ENCODE measurements at regions not wholly inside any gene's neighbourhood (a gene's known extent, or its start where the extent isn't known, plus 50 kb on each side); places are given as distances from the start of the nearest gene placed in this dataset.
A peak's percentile ranks its signal among the peaks of the same experiment; 100 is the strongest.

DNA sequence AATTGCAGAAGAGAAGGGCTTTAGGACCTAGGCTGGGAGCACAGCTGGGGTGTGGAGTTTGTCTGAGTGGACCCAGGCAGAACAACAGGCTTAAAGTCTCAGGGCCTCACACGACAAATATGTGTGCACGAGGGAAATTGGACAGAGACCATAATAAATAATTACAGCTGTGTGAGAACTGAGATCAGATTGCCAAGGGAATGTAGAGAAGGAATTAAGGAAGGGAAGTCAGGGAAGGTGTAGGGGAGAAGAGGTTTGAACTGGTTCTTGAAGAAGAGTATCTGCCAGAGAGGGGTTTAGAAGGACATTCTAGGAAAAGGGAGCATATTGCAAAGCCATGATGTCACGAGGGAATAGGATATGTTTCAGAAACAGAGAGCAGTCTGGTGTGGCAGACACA lies 120.7 kb upstream of the TSPAN5 start:
- H3K27ac ChIP-seq, result no peak overlapping the region
- H3K9ac ChIP-seq (ENCODE audit: insufficient read length), result no peak overlapping the region
- DNase-seq (ENCODE audit: low read depth, low spot score), result no peak
- H3K9me3 ChIP-seq (ENCODE audit: low read depth, low read length), result no peaks in the 10 kb centered on the region
- TF ChIP-seq FOXP2 (optimal IDR thresholded peaks at IDR 0.05; ENCODE audit: control extremely low read depth, extremely low read length, insufficient read depth) (no peak), EZH2 (IDR thresholded peaks at IDR 0.05) (no peak), POLR2AphosphoS5 (IDR thresholded peaks at IDR 0.05; ENCODE audit: borderline replicate concordance, low read depth, low read length) (no peak)
- no peak overlapping the region for H3K4me3 ChIP-seq
- H3K36me3 ChIP-seq (ENCODE audit: insufficient read depth, low read length), result no peaks in the 10 kb centered on the region

GRCh38 chr4:98778206-98778605 lies 119.8 kb upstream of the TSPAN5 start:
- no peak overlapping the region for H3K9ac ChIP-seq (ENCODE audit: insufficient read length)
- H3K4me3 ChIP-seq, result no peak overlapping the region
- H3K36me3 ChIP-seq (ENCODE audit: insufficient read depth, low read length), result no peaks in the 10 kb centered on the region
- no peak overlapping the region for H3K27ac ChIP-seq
- H3K9me3 ChIP-seq (ENCODE audit: low read depth, low read length), result no peaks in the 10 kb centered on the region
- no peak for DNase-seq (ENCODE audit: low read depth, low spot score)
- TF ChIP-seq POLR2AphosphoS5 (IDR thresholded peaks at IDR 0.05; ENCODE audit: borderline replicate concordance, low read depth, low read length), result no peak
- no peak for TF ChIP-seq EZH2 (IDR thresholded peaks at IDR 0.05)
- TF ChIP-seq FOXP2 (optimal IDR thresholded peaks at IDR 0.05; ENCODE audit: control extremely low read depth, extremely low read length, insufficient read depth), result no peak

DNA sequence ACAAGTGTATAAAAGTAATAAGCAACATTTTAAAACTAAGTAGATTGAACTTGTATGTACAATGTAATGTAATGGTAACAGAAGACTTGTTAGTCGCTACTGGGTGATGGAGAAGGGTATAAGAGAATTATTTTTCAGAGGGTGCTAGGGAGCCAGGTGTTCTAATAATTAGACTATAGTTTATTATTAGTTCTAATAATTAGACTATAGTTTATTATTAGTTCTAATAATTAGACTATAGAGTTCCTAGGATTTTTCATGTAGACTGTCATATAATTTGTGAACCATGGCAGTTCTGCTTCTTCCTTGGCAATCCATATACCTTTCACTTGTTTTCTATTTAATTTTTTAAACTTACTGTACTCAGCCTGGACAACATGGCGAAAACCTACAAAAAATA lies 117.3 kb upstream of the TSPAN5 start:
- TF ChIP-seq FOXP2 (optimal IDR thresholded peaks at IDR 0.05; ENCODE audit: control extremely low read depth, extremely low read length, insufficient read depth) (no peak), EZH2 (IDR thresholded peaks at IDR 0.05) (no peak), POLR2AphosphoS5 (IDR thresholded peaks at IDR 0.05; ENCODE audit: borderline replicate concordance, low read depth, low read length) (no peak)
- DNase-seq (ENCODE audit: low read depth, low spot score), result no peak
- H3K4me3 ChIP-seq, result no peak overlapping the region
- no peak overlapping the region for H3K9ac ChIP-seq (ENCODE audit: insufficient read length)
- H3K27ac ChIP-seq, result no peak overlapping the region
- H3K9me3 ChIP-seq (ENCODE audit: low read depth, low read length), result no peaks in the 10 kb centered on the region
- no peaks in the 10 kb centered on the region for H3K36me3 ChIP-seq (ENCODE audit: insufficient read depth, low read length)

DNA sequence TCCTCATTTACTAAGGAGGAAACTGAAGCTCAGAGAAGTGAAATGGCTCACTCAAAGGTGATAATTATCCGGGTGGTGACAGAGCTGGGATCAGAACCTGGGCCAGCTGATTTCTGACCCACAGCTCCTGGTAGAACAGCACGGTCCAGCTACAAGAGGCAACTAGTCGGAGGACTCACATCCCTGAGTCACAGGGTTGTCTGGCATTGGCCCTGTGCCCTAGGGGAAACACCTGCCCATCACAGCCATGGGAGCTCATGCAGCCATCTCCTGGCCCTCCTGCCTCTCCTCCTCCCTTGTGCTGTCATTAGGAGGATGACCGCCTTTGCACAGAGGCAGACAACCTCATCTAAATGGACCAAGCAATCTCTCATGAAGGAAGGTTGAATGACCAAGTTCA lies 115.2 kb upstream of the TSPAN5 start:
- Histone ChIP-seq H3K9ac (ENCODE audit: insufficient read length) (no peak overlapping the region), H3K9me3 (ENCODE audit: low read depth, low read length) (no peaks in the 10 kb centered on the region), H3K27ac (no peak overlapping the region), H3K4me3 (no peak overlapping the region), H3K36me3 (ENCODE audit: insufficient read depth, low read length) (no peaks in the 10 kb centered on the region)
- DNase-seq (ENCODE audit: low read depth, low spot score), result no peak
- TF ChIP-seq EZH2 (IDR thresholded peaks at IDR 0.05) (no peak), FOXP2 (optimal IDR thresholded peaks at IDR 0.05; ENCODE audit: control extremely low read depth, extremely low read length, insufficient read depth) (no peak), POLR2AphosphoS5 (IDR thresholded peaks at IDR 0.05; ENCODE audit: borderline replicate concordance, low read depth, low read length) (no peak)

DNA sequence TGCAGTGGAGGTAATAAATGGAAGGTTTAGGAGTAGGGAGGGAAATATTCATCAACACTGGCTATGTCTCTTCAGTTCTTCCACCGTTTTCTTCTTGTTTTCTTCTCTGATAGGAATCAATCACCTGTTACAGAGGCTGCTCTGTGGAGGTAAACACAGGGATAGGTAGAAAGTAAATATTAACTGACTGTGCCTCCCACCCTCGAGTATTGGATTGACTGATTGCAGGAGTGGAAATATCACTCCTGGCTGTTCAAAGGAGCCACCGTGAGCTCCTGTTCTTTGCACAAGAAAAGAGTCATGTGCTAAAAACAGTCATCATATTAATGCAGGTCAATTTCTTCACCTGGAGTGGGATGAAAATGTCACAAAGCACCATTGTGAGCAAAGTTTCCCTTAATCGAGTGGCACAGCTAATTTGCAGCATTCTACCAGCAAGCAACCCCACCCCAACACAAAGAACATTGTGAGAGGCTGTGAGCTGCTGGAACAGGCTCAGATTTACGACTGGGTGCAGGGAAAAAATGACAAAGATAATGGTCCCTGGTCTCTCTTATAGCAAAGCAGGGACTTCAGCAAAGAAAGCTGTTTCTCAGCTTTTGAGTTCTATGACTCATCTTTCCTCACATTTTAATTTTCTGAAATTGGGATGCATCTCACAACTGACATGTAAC lies 113.7 kb upstream of the TSPAN5 start:
- no peak overlapping the region for H3K9ac ChIP-seq (ENCODE audit: insufficient read length)
- no peak overlapping the region for H3K27ac ChIP-seq
- DNase-seq (ENCODE audit: low read depth, low spot score), result no peak
- TF ChIP-seq EZH2 (IDR thresholded peaks at IDR 0.05), result no peak
- no peak for TF ChIP-seq POLR2AphosphoS5 (IDR thresholded peaks at IDR 0.05; ENCODE audit: borderline replicate concordance, low read depth, low read length)
- TF ChIP-seq FOXP2 (optimal IDR thresholded peaks at IDR 0.05; ENCODE audit: control extremely low read depth, extremely low read length, insufficient read depth), result no peak
- no peak overlapping the region for H3K4me3 ChIP-seq
- H3K36me3 ChIP-seq (ENCODE audit: insufficient read depth, low read length), result no peaks in the 10 kb centered on the region
- H3K9me3 ChIP-seq (ENCODE audit: low read depth, low read length), result no peaks in the 10 kb centered on the region

DNA sequence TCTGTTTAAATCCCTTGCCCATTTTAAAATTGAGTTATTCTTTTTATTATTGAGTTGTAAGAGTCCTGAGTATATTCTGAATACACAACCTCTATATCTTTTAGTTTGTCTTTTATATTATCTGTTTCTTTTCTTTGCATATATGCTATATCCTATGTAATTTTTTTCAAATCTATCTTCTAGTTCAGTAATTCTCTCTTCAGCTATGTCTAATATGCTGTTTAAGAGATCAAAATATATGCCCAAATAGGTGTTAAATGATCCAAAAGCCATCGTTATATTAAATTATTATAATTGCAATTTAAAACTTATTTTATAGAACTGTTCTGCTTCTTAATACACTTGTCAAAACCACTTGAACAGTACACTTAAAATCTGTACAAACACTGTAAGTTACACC lies 107.4 kb upstream of the TSPAN5 start:
- Histone ChIP-seq H3K4me3 (no peak overlapping the region), H3K9ac (ENCODE audit: insufficient read length) (no peak overlapping the region), H3K36me3 (ENCODE audit: insufficient read depth, low read length) (no peaks in the 10 kb centered on the region), H3K9me3 (ENCODE audit: low read depth, low read length) (peaks cover 3% of the 10 kb centered on the region; the same call in 1 of the 2 replicates), H3K27ac (no peak overlapping the region)
- TF ChIP-seq POLR2AphosphoS5 (IDR thresholded peaks at IDR 0.05; ENCODE audit: borderline replicate concordance, low read depth, low read length) (no peak), EZH2 (IDR thresholded peaks at IDR 0.05) (no peak), FOXP2 (optimal IDR thresholded peaks at IDR 0.05; ENCODE audit: control extremely low read depth, extremely low read length, insufficient read depth) (no peak)
- DNase-seq (ENCODE audit: low read depth, low spot score), result no peak

GRCh38 chr4:98758182-98758581 lies 99.8 kb upstream of the TSPAN5 start:
- no peak for DNase-seq (ENCODE audit: low read depth, low spot score)
- Histone ChIP-seq H3K27ac (no peak overlapping the region), H3K9me3 (ENCODE audit: low read depth, low read length) (no peaks in the 10 kb centered on the region), H3K4me3 (no peak overlapping the region), H3K36me3 (ENCODE audit: insufficient read depth, low read length) (no peaks in the 10 kb centered on the region), H3K9ac (ENCODE audit: insufficient read length) (no peak overlapping the region)
- TF ChIP-seq FOXP2 (optimal IDR thresholded peaks at IDR 0.05; ENCODE audit: control extremely low read depth, extremely low read length, insufficient read depth), result no peak

GRCh38 chr4:98754736-98755135 lies 96.3 kb upstream of the TSPAN5 start:
- H3K4me3 ChIP-seq, result no peak overlapping the region
- no peaks in the 10 kb centered on the region for H3K9me3 ChIP-seq (ENCODE audit: low read depth, low read length)
- no peak overlapping the region for H3K9ac ChIP-seq (ENCODE audit: insufficient read length)
- no peak for TF ChIP-seq POLR2AphosphoS5 (IDR thresholded peaks at IDR 0.05; ENCODE audit: borderline replicate concordance, low read depth, low read length)
- no peak overlapping the region for H3K27ac ChIP-seq
- H3K36me3 ChIP-seq (ENCODE audit: insufficient read depth, low read length), result no peaks in the 10 kb centered on the region
- no peak for DNase-seq (ENCODE audit: low read depth, low spot score)

DNA sequence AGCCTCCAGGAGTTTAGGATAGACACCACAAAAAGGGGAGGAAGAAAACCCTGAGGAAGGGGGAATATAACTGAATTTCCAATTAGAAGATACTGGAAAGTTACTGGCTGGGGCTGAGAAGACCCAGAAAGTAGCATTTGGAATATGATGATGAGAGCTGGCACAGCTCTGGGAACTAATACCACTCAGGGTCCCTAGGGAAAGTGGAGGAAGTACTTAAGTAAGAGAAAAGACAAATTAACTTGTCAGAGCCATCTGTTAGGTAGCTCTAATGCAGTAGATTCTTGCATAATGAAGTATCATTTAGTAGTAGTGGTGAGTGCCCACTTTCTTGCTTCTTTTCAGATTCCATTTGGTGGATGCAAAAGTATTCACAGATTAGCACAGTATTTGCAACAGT lies 90.8 kb upstream of the TSPAN5 start:
- H3K9me3 ChIP-seq (ENCODE audit: low read depth, low read length), result no peaks in the 10 kb centered on the region
- no peak overlapping the region for H3K9ac ChIP-seq (ENCODE audit: insufficient read length)
- TF ChIP-seq EZH2 (IDR thresholded peaks at IDR 0.05), result no peak
- peak; percentile 60; the same call in 1 of the 2 replicates for TF ChIP-seq POLR2AphosphoS5 (IDR thresholded peaks at IDR 0.05; ENCODE audit: borderline replicate concordance, low read depth, low read length)
- no peak for TF ChIP-seq FOXP2 (optimal IDR thresholded peaks at IDR 0.05; ENCODE audit: control extremely low read depth, extremely low read length, insufficient read depth)
- H3K36me3 ChIP-seq (ENCODE audit: insufficient read depth, low read length), result no peaks in the 10 kb centered on the region
- no peak overlapping the region for H3K4me3 ChIP-seq
- no peak overlapping the region for H3K27ac ChIP-seq
- peak; percentile 91 for DNase-seq (ENCODE audit: low read depth, low spot score)
